Hepatocyte (in vitro differentiated cells): ENCODE measurements at regions not wholly inside any gene's neighbourhood (a gene's known extent, or its start where the extent isn't known, plus 50 kb on each side); places are given as distances from the start of the nearest gene placed in this dataset.

Experiments
- DNase-seq: peaks from one replicate; pipeline ENCODE4 v3.0.0-alpha.2; 2016; ENCODE audit warnings: low spot score
- H2AFZ ChIP-seq: fragments of 200-600 bp; sonication (generic); 2 replicates; pipeline ENCODE4 v1.6.0; 2016; ENCODE audit warnings: antibody characterized with exemption, mild to moderate bottlenecking
- H3K27ac ChIP-seq: fragments of 200-600 bp; sonication (generic); 2 replicates; pipeline ENCODE4 v1.5.1; 2016; ENCODE audit warnings: mild to moderate bottlenecking
- H3K27me3 ChIP-seq: fragments of 200-600 bp; sonication (generic); 2 replicates; pipeline ENCODE4 v1.6.1; 2016
- H3K36me3 ChIP-seq: fragments of 200-600 bp; sonication (generic); replicated peaks from 2 replicates; pipeline ENCODE4 v1.5.1; 2016; ENCODE audit warnings: low read depth; ENCODE audit not compliant: insufficient read depth
- H3K4me1 ChIP-seq: fragments of 200-600 bp; sonication (generic); 2 replicates; pipeline ENCODE4 v1.5.1; 2016; ENCODE audit warnings: mild to moderate bottlenecking, moderate library complexity; ENCODE audit not compliant: insufficient read depth
- H3K4me2 ChIP-seq: fragments of 200-600 bp; sonication (generic); 2 replicates; pipeline ENCODE4 v1.6.0; 2016
- H3K4me3 ChIP-seq: fragments of 200-600 bp; sonication (generic); 2 replicates; pipeline ENCODE4 v1.5.1; 2016; ENCODE audit warnings: mild to moderate bottlenecking
- H3K79me2 ChIP-seq: fragments of 200-600 bp; sonication (generic); 2 replicates; pipeline ENCODE4 v1.6.0; 2017; ENCODE audit warnings: mild to moderate bottlenecking
- H3K9me2 ChIP-seq: fragments of 200-600 bp; sonication (generic); replicated peaks from 2 replicates; pipeline ENCODE4 v1.6.0; 2017; ENCODE audit warnings: mild to moderate bottlenecking; ENCODE audit not compliant: insufficient read depth
- H3K9me3 ChIP-seq: fragments of 200-600 bp; sonication (generic); 2 replicates; pipeline ENCODE4 v1.5.1; 2016; ENCODE audit warnings: low read depth, mild to moderate bottlenecking
- H4K20me1 ChIP-seq: fragments of 200-600 bp; sonication (generic); 2 replicates; pipeline ENCODE4 v1.6.0; 2016; ENCODE audit warnings: mild to moderate bottlenecking; ENCODE audit not compliant: insufficient read depth, poor library complexity, severe bottlenecking
- EZH2 ChIP-seq: fragments of 200-600 bp; sonication (generic); IDR thresholded peaks from 2 replicates; pipeline ENCODE4 v1.6.1; 2016; ENCODE audit warnings: antibody characterized with exemption, mild to moderate bottlenecking, borderline replicate concordance
- EZH2phosphoT487 ChIP-seq: fragments of 200-600 bp; sonication (generic); IDR thresholded peaks from one replicate; pipeline ENCODE4 v1.6.1; 2018; ENCODE audit warnings: antibody characterized with exemption, mild to moderate bottlenecking, low read depth, moderate library complexity; ENCODE audit not compliant: unreplicated experiment, severe bottlenecking
- WGBS: methylation state at CpG from one replicate; pipeline ENCODE4 v1.1.6; 2016; ENCODE audit warnings: low lambda C conversion rate; ENCODE audit errors: missing lambda C conversion rate; 5-methylcytosine and 5-hydroxymethylcytosine counted together
- TF ChIP-seq, protein P1 (sequence below): fragments of 200-600 bp; sonication (generic); IDR thresholded peaks from 2 replicates; pipeline ENCODE4 v1.5.1; 2016; ENCODE audit warnings: antibody characterized with exemption, mild to moderate bottlenecking; ENCODE audit not compliant: poor library complexity

DNA sequence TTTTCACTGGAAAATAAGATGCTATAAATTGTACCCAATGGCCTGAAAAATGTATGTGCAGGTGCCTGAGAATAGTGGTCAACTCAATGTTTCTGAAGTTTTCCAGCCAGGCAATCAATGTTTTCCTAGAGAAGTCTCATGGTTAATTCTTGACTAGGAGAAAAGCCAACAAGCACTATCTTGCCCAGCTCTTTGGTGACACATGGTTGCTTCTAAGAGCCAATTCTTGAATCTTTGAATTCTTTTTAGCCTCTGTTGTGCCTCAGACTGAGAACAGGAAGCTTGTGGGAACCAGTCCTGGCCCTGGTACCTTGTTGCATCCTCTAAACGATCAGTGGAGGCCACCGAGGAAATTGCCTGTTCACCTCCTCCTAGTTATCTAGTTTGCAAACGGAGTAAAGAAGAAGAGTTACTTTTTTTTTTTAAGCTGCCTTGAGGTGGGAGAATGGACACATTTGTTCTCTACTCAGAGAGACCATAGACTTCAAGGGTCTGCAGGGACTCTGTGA, 144.0 kb upstream of the MKLN1 start:
- no peak overlapping the region for H3K27ac ChIP-seq
- no peak overlapping the region for H3K4me3 ChIP-seq
- no peaks in the 10 kb centered on the region for H4K20me1 ChIP-seq
- no peaks in the 10 kb centered on the region for H3K79me2 ChIP-seq
- 67% methylated on average over 3 of the region's 3 CpGs for WGBS
- H3K9me2 ChIP-seq, result no peaks in the 10 kb centered on the region
- no peak for TF ChIP-seq EZH2phosphoT487
- TF ChIP-seq, protein P1, sequence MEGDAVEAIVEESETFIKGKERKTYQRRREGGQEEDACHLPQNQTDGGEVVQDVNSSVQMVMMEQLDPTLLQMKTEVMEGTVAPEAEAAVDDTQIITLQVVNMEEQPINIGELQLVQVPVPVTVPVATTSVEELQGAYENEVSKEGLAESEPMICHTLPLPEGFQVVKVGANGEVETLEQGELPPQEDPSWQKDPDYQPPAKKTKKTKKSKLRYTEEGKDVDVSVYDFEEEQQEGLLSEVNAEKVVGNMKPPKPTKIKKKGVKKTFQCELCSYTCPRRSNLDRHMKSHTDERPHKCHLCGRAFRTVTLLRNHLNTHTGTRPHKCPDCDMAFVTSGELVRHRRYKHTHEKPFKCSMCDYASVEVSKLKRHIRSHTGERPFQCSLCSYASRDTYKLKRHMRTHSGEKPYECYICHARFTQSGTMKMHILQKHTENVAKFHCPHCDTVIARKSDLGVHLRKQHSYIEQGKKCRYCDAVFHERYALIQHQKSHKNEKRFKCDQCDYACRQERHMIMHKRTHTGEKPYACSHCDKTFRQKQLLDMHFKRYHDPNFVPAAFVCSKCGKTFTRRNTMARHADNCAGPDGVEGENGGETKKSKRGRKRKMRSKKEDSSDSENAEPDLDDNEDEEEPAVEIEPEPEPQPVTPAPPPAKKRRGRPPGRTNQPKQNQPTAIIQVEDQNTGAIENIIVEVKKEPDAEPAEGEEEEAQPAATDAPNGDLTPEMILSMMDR, result no peak
- TF ChIP-seq EZH2, result no peak
- no peak overlapping the region for H3K4me2 ChIP-seq
- H2AFZ ChIP-seq, result no peak overlapping the region
- H3K4me1 ChIP-seq, result no peaks in the 10 kb centered on the region
- no peaks in the 10 kb centered on the region for H3K9me3 ChIP-seq
- no peaks in the 10 kb centered on the region for H3K36me3 ChIP-seq
- no peaks in the 10 kb centered on the region for H3K27me3 ChIP-seq
- DNase-seq, result no peak

DNA sequence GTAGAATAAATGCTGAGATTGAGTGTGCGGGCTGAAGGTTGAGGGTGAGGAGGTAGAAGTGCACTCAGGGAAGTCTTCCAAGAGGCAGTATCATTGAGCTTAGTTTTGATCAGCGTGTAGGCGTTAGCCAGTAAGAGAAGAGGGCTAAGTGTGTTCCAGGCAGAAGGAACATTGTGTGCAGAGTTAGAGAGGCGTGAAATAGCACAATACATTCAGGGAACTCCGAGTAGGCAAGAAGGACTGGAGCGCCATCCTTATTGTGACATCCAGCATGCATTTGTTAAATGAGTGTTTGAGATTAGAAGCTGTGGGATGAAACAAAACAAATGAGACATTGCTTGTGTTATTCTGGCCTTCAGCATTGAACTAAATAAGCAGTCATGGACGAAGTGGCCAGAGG, 140.9 kb upstream of the MKLN1 start:
- Histone ChIP-seq H4K20me1 (no peaks in the 10 kb centered on the region), H3K4me2 (no peak overlapping the region), H3K36me3 (no peaks in the 10 kb centered on the region), H3K27ac (no peak overlapping the region), H2AFZ (no peak overlapping the region), H3K9me2 (no peaks in the 10 kb centered on the region), H3K27me3 (no peaks in the 10 kb centered on the region), H3K9me3 (no peaks in the 10 kb centered on the region), H3K4me3 (no peak overlapping the region), H3K79me2 (no peaks in the 10 kb centered on the region), H3K4me1 (no peaks in the 10 kb centered on the region)
- no peak for DNase-seq
- 93% methylated on average over 7 of the region's 7 CpGs for WGBS
- TF ChIP-seq EZH2phosphoT487 (no peak), EZH2 (no peak)
- TF ChIP-seq, protein P1, result no peak

DNA sequence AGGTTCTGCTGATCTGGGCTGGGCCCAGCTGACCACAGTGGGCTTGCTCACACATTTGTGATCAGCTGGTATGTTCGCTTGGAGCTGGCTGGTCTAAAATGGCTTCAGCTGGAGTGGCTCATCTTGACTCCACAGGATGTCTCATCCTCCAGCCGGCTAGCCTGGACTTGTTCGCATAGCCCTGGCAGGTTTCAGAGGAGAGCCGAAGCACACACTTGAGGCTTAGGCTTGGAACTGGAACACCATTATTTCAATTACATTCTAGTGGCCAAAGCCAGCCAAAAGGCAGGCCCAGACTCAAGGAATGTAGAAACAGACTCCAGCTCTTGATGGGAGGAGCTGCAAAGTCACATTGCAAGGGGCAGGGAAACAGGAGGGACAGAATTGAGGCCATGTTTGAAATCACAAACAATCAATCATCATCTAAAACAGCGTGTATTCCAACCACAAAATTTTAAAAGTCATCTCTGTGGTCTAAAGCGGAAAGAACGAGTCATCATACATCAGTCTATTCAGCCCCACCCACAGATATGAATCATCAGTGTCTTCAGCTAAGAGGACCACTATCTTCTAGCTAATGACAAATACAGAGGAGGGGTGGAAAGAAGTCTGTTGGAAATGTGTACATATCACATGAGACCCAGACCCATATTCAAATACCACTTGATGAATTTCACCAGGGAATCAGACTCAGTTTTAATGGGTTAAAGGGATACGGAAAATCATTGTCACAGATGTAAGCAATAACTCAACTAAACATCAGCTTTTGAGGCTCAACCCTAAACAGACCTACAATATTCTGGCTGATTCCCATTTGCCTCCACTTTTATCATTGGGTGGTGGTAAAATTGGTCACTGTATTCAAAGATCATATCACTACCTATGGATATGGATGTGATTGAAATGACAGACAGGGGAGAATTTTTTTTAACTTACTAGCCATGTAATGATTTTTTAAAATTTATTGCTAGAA, 139.0 kb upstream of the MKLN1 start:
- no peak overlapping the region for H3K4me2 ChIP-seq
- H3K4me1 ChIP-seq, result no peaks in the 10 kb centered on the region
- H3K9me3 ChIP-seq, result no peaks in the 10 kb centered on the region
- H3K9me2 ChIP-seq, result no peaks in the 10 kb centered on the region
- H3K79me2 ChIP-seq, result no peaks in the 10 kb centered on the region
- H3K27me3 ChIP-seq, result no peaks in the 10 kb centered on the region
- WGBS, result 87% methylated on average over 8 of the region's 8 CpGs
- H3K27ac ChIP-seq, result peak overlapping the region; percentile 46
- no peak overlapping the region for H3K4me3 ChIP-seq
- DNase-seq, result peak; percentile 44
- no peak overlapping the region for H2AFZ ChIP-seq
- no peaks in the 10 kb centered on the region for H3K36me3 ChIP-seq
- H4K20me1 ChIP-seq, result no peaks in the 10 kb centered on the region
- no peak for TF ChIP-seq EZH2phosphoT487

DNA sequence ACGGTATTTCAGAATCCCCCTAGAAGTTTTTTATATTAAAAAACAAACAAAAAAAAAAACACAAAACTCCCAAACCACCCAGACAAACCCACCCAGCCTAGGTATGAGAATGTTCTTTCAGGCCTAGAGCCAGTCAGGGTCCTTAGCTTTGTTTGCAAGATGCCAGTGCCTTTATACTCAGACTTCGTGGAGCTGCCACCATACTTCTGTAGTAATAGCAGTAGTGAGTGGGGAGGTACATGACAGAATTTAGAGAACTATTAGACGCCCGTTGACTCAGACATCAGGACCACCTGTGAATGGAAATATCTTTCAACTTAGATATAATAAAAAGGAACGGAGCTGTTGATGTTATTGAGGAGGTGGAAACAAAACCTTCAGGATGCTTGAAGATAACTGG, 138.2 kb upstream of the MKLN1 start:
- Histone ChIP-seq H3K4me1 (no peaks in the 10 kb centered on the region), H3K9me2 (no peaks in the 10 kb centered on the region), H3K27ac (no peak overlapping the region), H3K36me3 (no peaks in the 10 kb centered on the region), H4K20me1 (no peaks in the 10 kb centered on the region), H2AFZ (no peak overlapping the region), H3K79me2 (no peaks in the 10 kb centered on the region), H3K4me2 (no peak overlapping the region), H3K9me3 (no peaks in the 10 kb centered on the region), H3K4me3 (no peak overlapping the region), H3K27me3 (no peaks in the 10 kb centered on the region)
- TF ChIP-seq, protein P1, result no peak
- TF ChIP-seq EZH2 (no peak), EZH2phosphoT487 (no peak)
- 92% methylated on average over 5 of the region's 5 CpGs for WGBS
- no peak for DNase-seq
